ENCODE measurements at regions not wholly inside any gene's neighbourhood (a gene's known extent, or its start where the extent isn't known, plus 50 kb on each side); places are given as distances from the start of the nearest gene placed in this dataset.

DNA sequence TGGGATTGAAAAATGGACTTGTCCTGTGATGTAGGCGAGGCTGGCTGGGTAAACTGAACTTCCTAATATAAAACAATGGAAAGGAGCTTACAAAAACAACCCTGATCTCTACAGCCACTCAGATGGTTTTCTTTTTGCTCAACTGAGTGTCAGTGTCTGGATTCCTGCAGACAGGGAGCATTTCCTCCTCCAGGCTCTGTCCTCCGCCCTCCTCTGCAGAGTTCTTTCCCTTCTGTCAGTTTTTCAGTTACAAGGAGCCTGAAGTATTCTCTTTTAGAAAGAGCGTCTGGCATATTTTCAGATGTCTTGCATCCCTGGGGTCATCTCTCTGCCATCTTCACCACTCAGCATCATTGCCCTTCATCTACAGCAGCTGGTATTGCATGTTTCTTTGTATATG is 50.0 kb upstream of the PITRM1 start:
- no peak for DNase-seq

Data from CD4-positive, alpha-beta T cell treated with Interleukin-10 for 1 hour (primary cell).